Tibial nerve (tissue), 4 donors: ENCODE measurements at regions not wholly inside any gene's neighbourhood (a gene's known extent, or its start where the extent isn't known, plus 50 kb on each side); places are given as distances from the start of the nearest gene placed in this dataset.

Experiments
- EP300 ChIP-seq, 2 donors: sonication (generic); formaldehyde crosslinking; IDR thresholded peaks; one replicate each; pipeline ENCODE4 v1.6.1; 2017; ENCODE audit warnings: antibody characterized with exemption in 2 of 2, mild to moderate bottlenecking in 1 of 2
- POLR2A ChIP-seq, 2 donors: fragments of 450-650 bp; IDR thresholded peaks; one replicate each; pipeline ENCODE4 v1.6.1; 2017; ENCODE audit warnings: antibody characterized with exemption in 2 of 2, mild to moderate bottlenecking in 2 of 2, moderate library complexity in 2 of 2
- TF ChIP-seq, protein P1 (sequence below), 5 experiments: fragments of 200-600 bp in 3 of 5; fragments of 450-650 bp in 2 of 5; sonication (generic) in 3 of 5; IDR thresholded peaks; one replicate each; pipeline ENCODE4 v1.5.1; 2016 to 2019; ENCODE audit warnings: antibody characterized with exemption in 5 of 5, mild to moderate bottlenecking in 3 of 5, moderate library complexity in 2 of 5

DNA sequence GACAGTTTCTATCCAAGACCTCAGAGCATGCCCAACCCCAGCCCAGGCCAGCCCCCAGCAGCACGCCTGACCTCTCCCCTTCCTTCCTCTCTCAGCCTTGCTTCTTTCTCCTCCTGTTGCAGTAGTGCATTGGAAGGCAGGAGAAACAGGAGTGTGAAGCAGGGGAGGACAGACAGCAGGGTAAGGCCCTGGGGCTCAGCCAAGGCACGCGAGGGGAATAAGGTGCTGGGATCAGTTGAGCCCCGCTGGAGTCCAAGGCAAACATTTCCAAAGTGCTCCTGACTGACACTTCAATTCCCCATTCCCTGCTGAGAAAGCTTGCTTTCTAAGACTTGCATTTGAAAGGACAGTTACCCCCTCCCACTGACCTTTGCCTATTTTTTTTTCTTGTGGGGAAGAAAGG, 73.1 kb upstream of the OLFM4 start:
- TF ChIP-seq, protein P1, sequence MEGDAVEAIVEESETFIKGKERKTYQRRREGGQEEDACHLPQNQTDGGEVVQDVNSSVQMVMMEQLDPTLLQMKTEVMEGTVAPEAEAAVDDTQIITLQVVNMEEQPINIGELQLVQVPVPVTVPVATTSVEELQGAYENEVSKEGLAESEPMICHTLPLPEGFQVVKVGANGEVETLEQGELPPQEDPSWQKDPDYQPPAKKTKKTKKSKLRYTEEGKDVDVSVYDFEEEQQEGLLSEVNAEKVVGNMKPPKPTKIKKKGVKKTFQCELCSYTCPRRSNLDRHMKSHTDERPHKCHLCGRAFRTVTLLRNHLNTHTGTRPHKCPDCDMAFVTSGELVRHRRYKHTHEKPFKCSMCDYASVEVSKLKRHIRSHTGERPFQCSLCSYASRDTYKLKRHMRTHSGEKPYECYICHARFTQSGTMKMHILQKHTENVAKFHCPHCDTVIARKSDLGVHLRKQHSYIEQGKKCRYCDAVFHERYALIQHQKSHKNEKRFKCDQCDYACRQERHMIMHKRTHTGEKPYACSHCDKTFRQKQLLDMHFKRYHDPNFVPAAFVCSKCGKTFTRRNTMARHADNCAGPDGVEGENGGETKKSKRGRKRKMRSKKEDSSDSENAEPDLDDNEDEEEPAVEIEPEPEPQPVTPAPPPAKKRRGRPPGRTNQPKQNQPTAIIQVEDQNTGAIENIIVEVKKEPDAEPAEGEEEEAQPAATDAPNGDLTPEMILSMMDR (IDR thresholded peaks at IDR 0.05): no peak
- no peak for TF ChIP-seq EP300 (IDR thresholded peaks at IDR 0.05)
- no peak for TF ChIP-seq POLR2A (IDR thresholded peaks at IDR 0.05)
